ENCODE measurements at regions not wholly inside any gene's neighbourhood (a gene's known extent, or its start where the extent isn't known, plus 50 kb on each side); places are given as distances from the start of the nearest gene placed in this dataset.

GRCh38 chr12:98405805-98406366 lies 109.5 kb upstream of the TMPO start:
- H3K36me3 ChIP-seq (ENCODE audit: control insufficient read depth in 2 of 2, insufficient read depth in 2 of 2, low read length in 1 of 2) = no peaks in the 10 kb centered on the region
- no peaks in the 10 kb centered on the region for H3K27me3 ChIP-seq (replicated peaks in 1 of 2; ENCODE audit: control insufficient read depth in 2 of 2, insufficient read depth in 2 of 2, low read length in 1 of 2)
- ChIA-PET POLR2A (interaction anchor here (0.5 kb wide), 1 partner anchor 552 kb away, joined by 3 read pairs; no protein-coding TSS in a partner anchor), RAD21 (ENCODE audit: unreplicated experiment) (interaction anchor here (0.6 kb wide), 1 partner anchor 9 kb away, joined by 3 read pairs; no protein-coding TSS in a partner anchor), CTCF (interaction anchor here (0.7 kb wide), 1 partner anchor 86 kb away, joined by 4 read pairs; no protein-coding TSS in a partner anchor), SMC1A (ENCODE audit: uncharacterized antibody, unreplicated experiment) (no interaction called here)
- H3K4me1 ChIP-seq (ENCODE audit: control insufficient read depth, insufficient read depth, low read length) = peaks cover 7% of the 10 kb centered on the region
- H3K9ac ChIP-seq (ENCODE audit: control insufficient read depth, insufficient read depth, low read length) = no peak overlapping the region
- H2AFZ ChIP-seq (ENCODE audit: control insufficient read depth, low read depth, low read length) = no peak overlapping the region
- in situ Hi-C loops (cut with MboI) = no loop called here
- DNase-seq (ENCODE audit: low read depth, low spot score) (no peak), FAIRE-seq (no peak), ATAC-seq (no peak)
- WGBS (ENCODE audit: insufficient coverage, insufficient replicate concordance, low lambda C conversion rate, missing lambda C conversion rate) = 77% methylated on average over 7 of the region's 7 CpGs
- BruUV-seq (replicated peaks) = no TSS peak
- no peak overlapping the region for H3K4me3 ChIP-seq
- no peak overlapping the region for H3K4me2 ChIP-seq (ENCODE audit: control insufficient read depth, insufficient read depth)
- intact Hi-C loops (cut with micrococcal nuclease; ENCODE audit: unreplicated experiment) = no loop called here
- no peaks in the 10 kb centered on the region; the same call in 2 of the 3 replicates for H3K9me3 ChIP-seq (replicated peaks; ENCODE audit: control insufficient read depth, insufficient read depth, low read length)
- H4K20me1 ChIP-seq (ENCODE audit: control insufficient read depth, insufficient read depth) = no peaks in the 10 kb centered on the region
- H3K27ac ChIP-seq (ENCODE audit: control insufficient read depth, insufficient read depth) = no peak overlapping the region
- H3K79me2 ChIP-seq (ENCODE audit: control insufficient read depth, insufficient read depth, low read length) = no peaks in the 10 kb centered on the region
- TF ChIP-seq SREBF1 (IDR thresholded peaks at IDR 0.05; ENCODE audit: low read length) = no peak

GRCh38 chr12:98406378-98406777 lies 109.0 kb upstream of the TMPO start:
- Histone ChIP-seq H3K27me3 (replicated peaks in 1 of 2; ENCODE audit: control insufficient read depth in 2 of 2, insufficient read depth in 2 of 2, low read length in 1 of 2) (no peaks in the 10 kb centered on the region), H3K4me1 (ENCODE audit: control insufficient read depth, insufficient read depth, low read length) (peaks cover 2% of the 10 kb centered on the region), H3K9ac (ENCODE audit: control insufficient read depth, insufficient read depth, low read length) (no peak overlapping the region), H3K4me3 (no peak overlapping the region), H3K9me3 (replicated peaks; ENCODE audit: control insufficient read depth, insufficient read depth, low read length) (no peaks in the 10 kb centered on the region; the same call in 2 of the 3 replicates), H3K79me2 (ENCODE audit: control insufficient read depth, insufficient read depth, low read length) (no peaks in the 10 kb centered on the region), H4K20me1 (ENCODE audit: control insufficient read depth, insufficient read depth) (no peaks in the 10 kb centered on the region), H3K27ac (ENCODE audit: control insufficient read depth, insufficient read depth) (no peak overlapping the region), H3K36me3 (ENCODE audit: control insufficient read depth in 2 of 2, insufficient read depth in 2 of 2, low read length in 1 of 2) (no peaks in the 10 kb centered on the region), H3K4me2 (ENCODE audit: control insufficient read depth, insufficient read depth) (no peak overlapping the region), H2AFZ (ENCODE audit: control insufficient read depth, low read depth, low read length) (no peak overlapping the region)
- ChIA-PET POLR2A (interaction anchor here (0.5 kb wide), 1 partner anchor 552 kb away, joined by 3 read pairs; no protein-coding TSS in a partner anchor), SMC1A (ENCODE audit: uncharacterized antibody, unreplicated experiment) (no interaction called here), RAD21 (ENCODE audit: unreplicated experiment) (no interaction called here), CTCF (interaction anchor here (0.7 kb wide), 1 partner anchor 85 kb away, joined by 4 read pairs; no protein-coding TSS in a partner anchor)
- DNase-seq (ENCODE audit: low read depth, low spot score) (no peak), FAIRE-seq (no peak), ATAC-seq (no peak)
- BruUV-seq (replicated peaks) = no TSS peak
- TF ChIP-seq E2F4 (IDR thresholded peaks at IDR 0.05; ENCODE audit: low read depth, low read length) (no peak), USF2 (IDR thresholded peaks at IDR 0.05; ENCODE audit: borderline replicate concordance, low read depth, low read length) (no peak), MTA3 (IDR thresholded peaks at IDR 0.05; ENCODE audit: borderline replicate concordance, low read length) (no peak), REST (IDR thresholded peaks at IDR 0.05; ENCODE audit: low read depth, low read length) (no peak), IRF4 (IDR thresholded peaks at IDR 0.05; ENCODE audit: low read depth, low read length) (no peak)
- 74% methylated on average over 3 of the region's 3 CpGs for WGBS (ENCODE audit: insufficient coverage, insufficient replicate concordance, low lambda C conversion rate, missing lambda C conversion rate)
- intact Hi-C loops (cut with micrococcal nuclease; ENCODE audit: unreplicated experiment) (no loop called here), in situ Hi-C loops (cut with MboI) (no loop called here)
